ENCODE measurements at regions not wholly inside any gene's neighbourhood (a gene's known extent, or its start where the extent isn't known, plus 50 kb on each side); places are given as distances from the start of the nearest gene placed in this dataset.
"Not testable (repeated sequence)": the region's sequence is repeated elsewhere in the genome, so short reads cannot be mapped to it uniquely, and the experiment has no call there.

DNA sequence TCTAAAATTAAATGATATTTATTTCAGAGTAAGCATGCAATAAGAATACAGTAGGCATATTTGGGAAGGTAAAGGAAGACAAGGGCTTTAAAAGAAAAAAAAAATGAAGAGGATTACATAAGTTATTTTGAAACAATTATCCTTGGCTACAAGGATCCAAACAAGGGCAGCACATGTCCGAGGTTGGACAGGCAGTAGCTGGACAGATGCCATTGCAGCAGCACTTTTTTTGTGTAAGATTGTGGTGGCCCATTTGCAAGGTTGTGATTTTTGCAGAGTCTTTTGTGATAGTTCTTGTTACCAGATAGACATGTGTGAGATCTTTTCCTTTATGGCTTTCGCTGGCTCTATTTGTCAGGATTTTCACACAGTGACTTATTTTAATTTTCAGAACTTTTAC lies 89.4 kb upstream of the COG2 start:
- H3K27me3 ChIP-seq (replicated peaks in 1 of 7), result peaks cover 0 to 10% (median 0%) of the 10 kb centered on the region in 7 donors
- no peaks in the 10 kb centered on the region for H3K36me3 ChIP-seq
- H3K9me3 ChIP-seq, result no peaks in the 10 kb centered on the region
- intact Hi-C loops (cut with DNase I; ENCODE audit: low total_unique reads), result no loop called here
- TF ChIP-seq, protein P1, sequence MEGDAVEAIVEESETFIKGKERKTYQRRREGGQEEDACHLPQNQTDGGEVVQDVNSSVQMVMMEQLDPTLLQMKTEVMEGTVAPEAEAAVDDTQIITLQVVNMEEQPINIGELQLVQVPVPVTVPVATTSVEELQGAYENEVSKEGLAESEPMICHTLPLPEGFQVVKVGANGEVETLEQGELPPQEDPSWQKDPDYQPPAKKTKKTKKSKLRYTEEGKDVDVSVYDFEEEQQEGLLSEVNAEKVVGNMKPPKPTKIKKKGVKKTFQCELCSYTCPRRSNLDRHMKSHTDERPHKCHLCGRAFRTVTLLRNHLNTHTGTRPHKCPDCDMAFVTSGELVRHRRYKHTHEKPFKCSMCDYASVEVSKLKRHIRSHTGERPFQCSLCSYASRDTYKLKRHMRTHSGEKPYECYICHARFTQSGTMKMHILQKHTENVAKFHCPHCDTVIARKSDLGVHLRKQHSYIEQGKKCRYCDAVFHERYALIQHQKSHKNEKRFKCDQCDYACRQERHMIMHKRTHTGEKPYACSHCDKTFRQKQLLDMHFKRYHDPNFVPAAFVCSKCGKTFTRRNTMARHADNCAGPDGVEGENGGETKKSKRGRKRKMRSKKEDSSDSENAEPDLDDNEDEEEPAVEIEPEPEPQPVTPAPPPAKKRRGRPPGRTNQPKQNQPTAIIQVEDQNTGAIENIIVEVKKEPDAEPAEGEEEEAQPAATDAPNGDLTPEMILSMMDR (IDR thresholded peaks at IDR 0.05 in 8 of 11, conservative IDR thresholded peaks at IDR 0.05 in 3 of 11), result no peak
- TF ChIP-seq POLR2AphosphoS5 (IDR thresholded peaks at IDR 0.05) (no peak), POLR2A (IDR thresholded peaks at IDR 0.05) (no peak)
- H3K4me3 ChIP-seq, result no peak overlapping the region
- no peak overlapping the region for H3K27ac ChIP-seq
- 71 to 88% (median 72%) methylated on average over 2 of the region's 2 CpGs for WGBS, 5 donors
- no peaks in the 10 kb centered on the region for H3K4me1 ChIP-seq
- DNase-seq, result no peak

DNA sequence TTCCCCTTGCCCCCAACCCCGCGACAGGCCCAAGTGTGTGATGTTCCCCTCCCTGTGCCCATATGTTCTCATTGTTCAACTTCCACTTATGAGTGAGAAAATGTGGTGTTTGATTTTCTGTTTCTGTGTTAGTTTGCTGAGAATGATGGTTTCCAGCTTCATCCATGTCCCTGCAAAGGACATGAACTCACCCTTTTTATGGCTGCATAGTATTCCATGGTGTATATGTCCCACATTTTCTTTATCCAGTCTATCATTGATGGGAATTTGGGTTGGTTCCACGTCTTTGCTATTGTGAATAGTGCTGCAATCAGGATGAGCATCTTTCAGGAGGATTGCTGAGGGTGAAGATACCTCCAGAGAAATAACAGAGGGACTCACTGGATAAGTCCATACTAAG lies 91.3 kb upstream of the COG2 start:
- intact Hi-C loops (cut with DNase I; ENCODE audit: low total_unique reads); H3K36me3 ChIP-seq; H3K27ac ChIP-seq; H3K4me1 ChIP-seq; DNase-seq; H3K4me3 ChIP-seq; H3K9me3 ChIP-seq: not testable (repeated sequence)
- whole genome bisulfite sequencing, 5 donors, result 34 to 86% (median 76%) methylated on average over 3 of the region's 3 CpGs
- peaks cover 0 to 10% (median 0%) of the 10 kb centered on the region in 7 donors for H3K27me3 ChIP-seq (replicated peaks in 1 of 7)

DNA sequence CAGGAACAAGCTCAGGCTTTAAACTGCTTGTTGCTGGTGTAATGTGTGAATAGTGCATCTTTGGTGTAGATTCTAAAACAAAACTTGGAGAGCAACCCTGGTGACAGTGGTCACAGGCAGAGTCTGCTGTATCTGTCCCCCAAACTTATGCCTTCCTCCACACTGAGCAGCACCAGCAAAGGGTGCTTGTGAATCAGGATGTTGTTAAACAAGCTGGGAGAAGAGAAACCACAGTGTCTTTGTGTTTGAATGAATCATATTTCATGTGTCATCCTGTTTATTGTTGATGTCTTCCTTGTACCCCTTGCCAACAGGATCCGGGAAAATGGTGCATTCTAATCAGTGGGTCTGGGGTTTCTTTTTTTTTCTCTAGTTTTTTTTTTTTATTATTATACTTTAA lies 91.9 kb upstream of the COG2 start:
- no peaks in the 10 kb centered on the region for H3K9me3 ChIP-seq
- intact Hi-C loops (cut with DNase I; ENCODE audit: low total_unique reads), result no loop called here
- H3K4me1 ChIP-seq, result no peaks in the 10 kb centered on the region
- no peak overlapping the region for H3K27ac ChIP-seq
- H3K36me3 ChIP-seq, result no peaks in the 10 kb centered on the region
- TF ChIP-seq, protein P1 (IDR thresholded peaks at IDR 0.05 in 8 of 11, conservative IDR thresholded peaks at IDR 0.05 in 3 of 11), result no peak
- no peak for TF ChIP-seq POLR2AphosphoS5 (IDR thresholded peaks at IDR 0.05)
- TF ChIP-seq POLR2A (IDR thresholded peaks at IDR 0.05), result no peak
- DNase-seq, result no peak
- H3K27me3 ChIP-seq (replicated peaks in 1 of 7), result peaks cover 0 to 10% (median 0%) of the 10 kb centered on the region in 7 donors
- no peak overlapping the region for H3K4me3 ChIP-seq
- 38 to 61% (median 46%) methylated on average over 1 of the region's 1 CpG for WGBS, 5 donors

DNA sequence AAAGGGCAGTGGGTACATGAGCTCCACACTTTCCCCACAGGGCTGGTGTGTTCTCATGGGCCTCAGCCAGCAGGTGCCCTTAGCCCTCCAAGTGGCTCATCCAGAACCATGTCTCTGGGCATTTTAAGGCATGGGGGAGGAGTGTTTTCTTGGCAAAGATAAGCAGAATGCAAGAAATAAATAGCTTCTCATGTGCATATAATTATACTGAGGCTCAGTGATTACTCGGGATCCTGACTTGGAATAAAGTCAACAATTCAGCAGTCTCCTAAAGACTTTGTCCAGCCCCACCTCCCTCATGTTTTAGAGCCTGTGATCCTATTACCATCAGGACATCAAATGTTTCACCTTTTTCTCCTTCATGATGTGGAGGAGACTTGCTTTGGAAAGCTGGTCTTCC lies 92.7 kb upstream of the COG2 start:
- 67 to 83% (median 77%) methylated on average over 1 of the region's 1 CpG for WGBS, 5 donors
- peaks cover 0 to 10% (median 0%) of the 10 kb centered on the region in 7 donors for H3K27me3 ChIP-seq (replicated peaks in 1 of 7)
- H3K4me1 ChIP-seq, result no peaks in the 10 kb centered on the region
- intact Hi-C loops (cut with DNase I; ENCODE audit: low total_unique reads), result no loop called here
- no peaks in the 10 kb centered on the region for H3K36me3 ChIP-seq
- TF ChIP-seq POLR2AphosphoS5 (IDR thresholded peaks at IDR 0.05) (no peak), POLR2A (IDR thresholded peaks at IDR 0.05) (no peak)
- TF ChIP-seq, protein P1 (IDR thresholded peaks at IDR 0.05 in 8 of 11, conservative IDR thresholded peaks at IDR 0.05 in 3 of 11), result no peak
- H3K9me3 ChIP-seq, result no peaks in the 10 kb centered on the region
- no peak overlapping the region for H3K4me3 ChIP-seq
- no peak for DNase-seq
- H3K27ac ChIP-seq, result no peak overlapping the region

DNA sequence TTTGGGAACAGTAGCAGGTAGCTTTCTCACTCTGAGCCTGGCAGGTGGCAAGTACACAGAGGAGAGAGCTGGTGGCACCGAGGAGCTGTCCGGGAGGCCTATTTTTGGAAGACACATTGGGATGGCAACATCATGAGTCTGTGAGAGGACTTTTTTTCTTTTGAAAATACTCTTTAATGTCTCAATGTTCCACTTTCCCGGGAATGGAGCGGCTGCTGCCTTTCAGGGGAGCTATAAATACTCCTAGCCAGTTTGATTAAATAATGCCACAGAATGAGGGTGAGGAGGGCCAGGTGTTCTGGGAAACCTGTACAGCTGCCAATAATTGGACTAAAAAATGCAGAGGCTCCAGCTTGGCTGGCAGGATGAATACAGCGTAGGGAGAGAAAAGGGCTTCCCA lies 93.3 kb upstream of the COG2 start:
- no peaks in the 10 kb centered on the region for H3K36me3 ChIP-seq
- no peak overlapping the region for H3K4me3 ChIP-seq
- peaks cover 0 to 7% (median 0%) of the 10 kb centered on the region in 7 donors for H3K27me3 ChIP-seq (replicated peaks in 1 of 7)
- DNase-seq, result no peak
- H3K27ac ChIP-seq, result no peak overlapping the region
- no peaks in the 10 kb centered on the region for H3K9me3 ChIP-seq
- intact Hi-C loops (cut with DNase I; ENCODE audit: low total_unique reads), result no loop called here
- no peak for TF ChIP-seq POLR2AphosphoS5 (IDR thresholded peaks at IDR 0.05)
- no peak for TF ChIP-seq POLR2A (IDR thresholded peaks at IDR 0.05)
- TF ChIP-seq, protein P1 (IDR thresholded peaks at IDR 0.05 in 8 of 11, conservative IDR thresholded peaks at IDR 0.05 in 3 of 11), result no peak
- 80 to 92% (median 90%) methylated on average over 5 of the region's 5 CpGs for WGBS, 5 donors
- H3K4me1 ChIP-seq, result no peaks in the 10 kb centered on the region

Measured in spleen (tissue), 11 donors.